ENCODE measurements at regions not wholly inside any gene's neighbourhood (a gene's known extent, or its start where the extent isn't known, plus 50 kb on each side); places are given as distances from the start of the nearest gene placed in this dataset.

GRCh38 chr3:25272090-25272489, 156.0 kb upstream of the RARB start:
- H3K4me3 ChIP-seq (replicated peaks; ENCODE audit: insufficient read depth, low read length) = no peak overlapping the region
- no peaks in the 10 kb centered on the region for H3K27me3 ChIP-seq (ENCODE audit: insufficient read depth, poor library complexity, severe bottlenecking)
- no peak overlapping the region for H3K27ac ChIP-seq (replicated peaks)
- DNase-seq (ENCODE audit: low read depth in 1 of 2, low spot score in 1 of 2) = no peak
- no peak for TF ChIP-seq GABPA (IDR thresholded peaks at IDR 0.05; ENCODE audit: low read depth)
- no peak for TF ChIP-seq POLR2AphosphoS5 (IDR thresholded peaks at IDR 0.05; ENCODE audit: low read depth)

DNA sequence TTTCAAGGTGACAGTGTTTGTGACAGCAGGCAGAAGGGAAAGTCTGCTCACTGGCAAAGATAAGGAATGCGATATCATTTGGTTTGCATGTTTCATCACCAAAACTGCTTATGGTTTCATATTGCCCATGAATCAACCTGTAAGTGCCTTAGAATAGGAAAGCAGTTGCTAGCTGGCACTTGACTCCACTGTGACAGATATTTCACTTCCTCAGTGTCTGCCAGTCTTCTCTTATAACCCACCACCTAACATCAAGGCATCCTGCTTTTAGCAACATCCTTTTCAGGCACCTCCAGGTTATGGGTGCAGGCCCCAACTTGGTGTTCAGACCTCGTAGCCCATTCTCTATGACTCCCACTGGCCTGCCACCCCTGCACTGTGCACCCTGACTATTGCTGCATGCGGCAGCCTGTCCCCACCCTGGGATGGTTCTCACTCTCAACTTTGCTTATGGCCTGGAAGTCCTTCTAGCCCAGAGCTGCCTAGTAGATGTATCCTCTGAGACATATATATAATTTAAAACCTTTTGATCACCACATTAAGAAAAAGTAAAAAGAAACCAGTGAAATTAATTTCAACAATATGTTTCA, 154.4 kb upstream of the RARB start:
- TF ChIP-seq, protein P1, sequence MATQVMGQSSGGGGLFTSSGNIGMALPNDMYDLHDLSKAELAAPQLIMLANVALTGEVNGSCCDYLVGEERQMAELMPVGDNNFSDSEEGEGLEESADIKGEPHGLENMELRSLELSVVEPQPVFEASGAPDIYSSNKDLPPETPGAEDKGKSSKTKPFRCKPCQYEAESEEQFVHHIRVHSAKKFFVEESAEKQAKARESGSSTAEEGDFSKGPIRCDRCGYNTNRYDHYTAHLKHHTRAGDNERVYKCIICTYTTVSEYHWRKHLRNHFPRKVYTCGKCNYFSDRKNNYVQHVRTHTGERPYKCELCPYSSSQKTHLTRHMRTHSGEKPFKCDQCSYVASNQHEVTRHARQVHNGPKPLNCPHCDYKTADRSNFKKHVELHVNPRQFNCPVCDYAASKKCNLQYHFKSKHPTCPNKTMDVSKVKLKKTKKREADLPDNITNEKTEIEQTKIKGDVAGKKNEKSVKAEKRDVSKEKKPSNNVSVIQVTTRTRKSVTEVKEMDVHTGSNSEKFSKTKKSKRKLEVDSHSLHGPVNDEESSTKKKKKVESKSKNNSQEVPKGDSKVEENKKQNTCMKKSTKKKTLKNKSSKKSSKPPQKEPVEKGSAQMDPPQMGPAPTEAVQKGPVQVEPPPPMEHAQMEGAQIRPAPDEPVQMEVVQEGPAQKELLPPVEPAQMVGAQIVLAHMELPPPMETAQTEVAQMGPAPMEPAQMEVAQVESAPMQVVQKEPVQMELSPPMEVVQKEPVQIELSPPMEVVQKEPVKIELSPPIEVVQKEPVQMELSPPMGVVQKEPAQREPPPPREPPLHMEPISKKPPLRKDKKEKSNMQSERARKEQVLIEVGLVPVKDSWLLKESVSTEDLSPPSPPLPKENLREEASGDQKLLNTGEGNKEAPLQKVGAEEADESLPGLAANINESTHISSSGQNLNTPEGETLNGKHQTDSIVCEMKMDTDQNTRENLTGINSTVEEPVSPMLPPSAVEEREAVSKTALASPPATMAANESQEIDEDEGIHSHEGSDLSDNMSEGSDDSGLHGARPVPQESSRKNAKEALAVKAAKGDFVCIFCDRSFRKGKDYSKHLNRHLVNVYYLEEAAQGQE (IDR thresholded peaks at IDR 0.05; ENCODE audit: insufficient replicate concordance, low read depth) = no peak
- TF ChIP-seq POLR2AphosphoS5 (IDR thresholded peaks at IDR 0.05; ENCODE audit: low read depth) (no peak), SPI1 (IDR thresholded peaks at IDR 0.05; ENCODE audit: borderline replicate concordance, low read depth) (no peak), GABPA (IDR thresholded peaks at IDR 0.05; ENCODE audit: low read depth) (no peak)
- TF ChIP-seq, protein P2, sequence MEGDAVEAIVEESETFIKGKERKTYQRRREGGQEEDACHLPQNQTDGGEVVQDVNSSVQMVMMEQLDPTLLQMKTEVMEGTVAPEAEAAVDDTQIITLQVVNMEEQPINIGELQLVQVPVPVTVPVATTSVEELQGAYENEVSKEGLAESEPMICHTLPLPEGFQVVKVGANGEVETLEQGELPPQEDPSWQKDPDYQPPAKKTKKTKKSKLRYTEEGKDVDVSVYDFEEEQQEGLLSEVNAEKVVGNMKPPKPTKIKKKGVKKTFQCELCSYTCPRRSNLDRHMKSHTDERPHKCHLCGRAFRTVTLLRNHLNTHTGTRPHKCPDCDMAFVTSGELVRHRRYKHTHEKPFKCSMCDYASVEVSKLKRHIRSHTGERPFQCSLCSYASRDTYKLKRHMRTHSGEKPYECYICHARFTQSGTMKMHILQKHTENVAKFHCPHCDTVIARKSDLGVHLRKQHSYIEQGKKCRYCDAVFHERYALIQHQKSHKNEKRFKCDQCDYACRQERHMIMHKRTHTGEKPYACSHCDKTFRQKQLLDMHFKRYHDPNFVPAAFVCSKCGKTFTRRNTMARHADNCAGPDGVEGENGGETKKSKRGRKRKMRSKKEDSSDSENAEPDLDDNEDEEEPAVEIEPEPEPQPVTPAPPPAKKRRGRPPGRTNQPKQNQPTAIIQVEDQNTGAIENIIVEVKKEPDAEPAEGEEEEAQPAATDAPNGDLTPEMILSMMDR (IDR thresholded peaks at IDR 0.05; ENCODE audit: insufficient read depth, low read length) = no peak
- no peak overlapping the region for H3K4me3 ChIP-seq (replicated peaks; ENCODE audit: insufficient read depth, low read length)
- DNase-seq (ENCODE audit: low read depth in 1 of 2, low spot score in 1 of 2) = no peak
- H3K27ac ChIP-seq (replicated peaks) = no peak overlapping the region
- H3K27me3 ChIP-seq (ENCODE audit: insufficient read depth, poor library complexity, severe bottlenecking) = no peaks in the 10 kb centered on the region

DNA sequence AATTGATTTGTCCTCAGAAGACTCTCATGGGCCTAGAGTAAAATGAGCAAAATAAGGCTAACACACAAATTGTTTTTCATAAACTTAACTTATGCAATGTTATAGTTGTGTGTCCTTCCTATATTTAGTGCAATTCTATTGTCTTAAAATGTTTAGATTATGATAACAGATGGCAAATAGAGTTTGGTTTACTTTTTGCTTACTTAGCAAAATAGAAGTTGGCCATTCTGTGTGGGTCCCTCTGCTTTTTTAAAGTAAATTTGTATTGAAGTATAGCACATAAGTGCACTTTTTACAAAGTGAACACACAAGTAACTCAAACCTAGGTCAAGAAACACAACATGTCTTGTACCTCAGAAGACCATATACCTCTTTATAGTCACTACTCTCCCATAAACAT, 150.6 kb upstream of the RARB start:
- TF ChIP-seq, protein P1 (IDR thresholded peaks at IDR 0.05; ENCODE audit: insufficient replicate concordance, low read depth) = no peak
- TF ChIP-seq, protein P2 (IDR thresholded peaks at IDR 0.05; ENCODE audit: insufficient read depth, low read length) = no peak
- TF ChIP-seq SPI1 (IDR thresholded peaks at IDR 0.05; ENCODE audit: borderline replicate concordance, low read depth) (no peak), POLR2AphosphoS5 (IDR thresholded peaks at IDR 0.05; ENCODE audit: low read depth) (no peak), GABPA (IDR thresholded peaks at IDR 0.05; ENCODE audit: low read depth) (no peak)
- Histone ChIP-seq H3K27me3 (ENCODE audit: insufficient read depth, poor library complexity, severe bottlenecking) (no peaks in the 10 kb centered on the region), H3K27ac (replicated peaks) (no peak overlapping the region), H3K4me3 (replicated peaks; ENCODE audit: insufficient read depth, low read length) (no peak overlapping the region)
- no peak for DNase-seq (ENCODE audit: low read depth in 1 of 2, low spot score in 1 of 2)

DNA sequence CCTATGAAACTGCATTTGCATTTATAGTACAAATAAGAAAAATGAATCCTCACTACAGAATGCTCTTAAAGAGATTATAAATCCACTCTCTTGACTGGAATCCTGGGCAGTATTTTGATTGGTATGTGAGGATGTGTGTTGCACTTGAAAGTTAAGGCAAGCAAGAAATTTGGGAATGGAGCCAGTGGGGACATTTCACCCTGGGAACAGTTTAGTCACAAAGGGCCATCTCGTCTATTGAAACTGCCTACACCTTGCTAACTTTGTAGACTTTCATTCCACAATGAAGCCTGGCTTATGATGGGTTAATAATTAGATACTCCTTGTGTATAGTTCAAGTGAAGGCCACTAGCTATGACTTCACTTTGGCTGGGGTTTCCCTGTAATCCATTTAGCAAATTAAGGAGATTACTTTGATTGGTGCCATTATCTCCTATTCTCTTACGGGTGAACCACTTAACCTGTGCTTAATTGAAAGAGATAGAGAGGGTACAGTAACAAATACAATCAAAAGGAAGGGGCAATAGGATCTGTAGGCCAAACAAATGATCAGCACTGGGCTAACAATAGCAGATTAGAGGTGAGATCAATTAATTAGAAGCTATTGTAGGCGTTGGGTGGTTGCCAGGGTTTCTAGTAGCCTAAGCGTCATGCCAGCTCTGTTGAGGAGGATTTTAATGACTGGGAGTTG, 146.9 kb upstream of the RARB start:
- DNase-seq (ENCODE audit: low read depth in 1 of 2, low spot score in 1 of 2) = no peak
- Histone ChIP-seq H3K27me3 (ENCODE audit: insufficient read depth, poor library complexity, severe bottlenecking) (no peaks in the 10 kb centered on the region), H3K27ac (replicated peaks) (no peak overlapping the region), H3K4me3 (replicated peaks; ENCODE audit: insufficient read depth, low read length) (no peak overlapping the region)
- TF ChIP-seq, protein P2 (IDR thresholded peaks at IDR 0.05; ENCODE audit: insufficient read depth, low read length) = no peak
- TF ChIP-seq, protein P1 (IDR thresholded peaks at IDR 0.05; ENCODE audit: insufficient replicate concordance, low read depth) = no peak
- no peak for TF ChIP-seq GABPA (IDR thresholded peaks at IDR 0.05; ENCODE audit: low read depth)
- no peak for TF ChIP-seq POLR2AphosphoS5 (IDR thresholded peaks at IDR 0.05; ENCODE audit: low read depth)
- no peak for TF ChIP-seq SPI1 (IDR thresholded peaks at IDR 0.05; ENCODE audit: borderline replicate concordance, low read depth)
